ENCODE measurements at regions not wholly inside any gene's neighbourhood (a gene's known extent, or its start where the extent isn't known, plus 50 kb on each side); places are given as distances from the start of the nearest gene placed in this dataset.

DNA sequence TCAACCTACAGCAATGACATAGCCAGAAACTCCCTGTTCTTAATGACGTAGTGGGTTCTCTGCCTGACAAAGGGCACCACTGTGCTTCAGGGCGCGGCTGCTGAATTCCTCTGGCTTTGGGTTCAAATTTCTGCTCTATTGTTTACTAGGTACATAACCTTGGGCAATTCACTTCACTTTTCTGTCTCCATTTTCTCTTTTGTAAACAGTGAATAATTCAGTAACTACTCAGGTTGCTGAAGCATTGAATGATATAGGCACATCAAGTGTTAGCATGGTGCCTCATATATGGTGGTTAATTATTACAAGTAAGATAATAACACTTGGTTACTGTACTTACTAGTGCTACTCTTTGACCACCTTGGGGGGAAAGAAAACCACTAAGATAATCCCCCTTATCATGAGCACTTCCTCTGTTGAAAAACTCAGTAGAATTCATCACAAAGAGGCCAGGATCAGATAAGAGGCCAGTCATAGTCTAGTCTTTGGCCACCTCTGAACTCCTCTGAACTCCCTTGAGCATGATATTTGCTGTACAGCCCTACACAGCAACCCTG, 92.0 kb upstream of the AHR start (continued):
- peak; percentile 68; the same call in 1 of the 2 replicates for TF ChIP-seq ZNF747 (CRISPR knock-in tag; IDR thresholded peaks at IDR 0.05; ENCODE audit: borderline replicate concordance)
- TF ChIP-seq, protein P1, sequence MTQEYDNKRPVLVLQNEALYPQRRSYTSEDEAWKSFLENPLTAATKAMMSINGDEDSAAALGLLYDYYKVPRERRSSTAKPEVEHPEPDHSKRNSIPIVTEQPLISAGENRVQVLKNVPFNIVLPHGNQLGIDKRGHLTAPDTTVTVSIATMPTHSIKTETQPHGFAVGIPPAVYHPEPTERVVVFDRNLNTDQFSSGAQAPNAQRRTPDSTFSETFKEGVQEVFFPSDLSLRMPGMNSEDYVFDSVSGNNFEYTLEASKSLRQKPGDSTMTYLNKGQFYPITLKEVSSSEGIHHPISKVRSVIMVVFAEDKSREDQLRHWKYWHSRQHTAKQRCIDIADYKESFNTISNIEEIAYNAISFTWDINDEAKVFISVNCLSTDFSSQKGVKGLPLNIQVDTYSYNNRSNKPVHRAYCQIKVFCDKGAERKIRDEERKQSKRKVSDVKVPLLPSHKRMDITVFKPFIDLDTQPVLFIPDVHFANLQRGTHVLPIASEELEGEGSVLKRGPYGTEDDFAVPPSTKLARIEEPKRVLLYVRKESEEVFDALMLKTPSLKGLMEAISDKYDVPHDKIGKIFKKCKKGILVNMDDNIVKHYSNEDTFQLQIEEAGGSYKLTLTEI (CRISPR knock-in tag; conservative IDR thresholded peaks at IDR 0.05): no peak
- TF ChIP-seq ZBTB7B (CRISPR knock-in tag; IDR thresholded peaks at IDR 0.05): peak; percentile 91
- 0 out of 2 replicates have a peak, but pooled peaks have one; percentile 39 for TF ChIP-seq JUN (CRISPR knock-in tag; IDR thresholded peaks at IDR 0.05)
- no peak for TF ChIP-seq ZNF746 (CRISPR knock-in tag; IDR thresholded peaks at IDR 0.05)
- TF ChIP-seq MED8 (CRISPR knock-in tag; IDR thresholded peaks at IDR 0.05; ENCODE audit: insufficient replicate concordance): peak; percentile 50
- TF ChIP-seq, protein P2, sequence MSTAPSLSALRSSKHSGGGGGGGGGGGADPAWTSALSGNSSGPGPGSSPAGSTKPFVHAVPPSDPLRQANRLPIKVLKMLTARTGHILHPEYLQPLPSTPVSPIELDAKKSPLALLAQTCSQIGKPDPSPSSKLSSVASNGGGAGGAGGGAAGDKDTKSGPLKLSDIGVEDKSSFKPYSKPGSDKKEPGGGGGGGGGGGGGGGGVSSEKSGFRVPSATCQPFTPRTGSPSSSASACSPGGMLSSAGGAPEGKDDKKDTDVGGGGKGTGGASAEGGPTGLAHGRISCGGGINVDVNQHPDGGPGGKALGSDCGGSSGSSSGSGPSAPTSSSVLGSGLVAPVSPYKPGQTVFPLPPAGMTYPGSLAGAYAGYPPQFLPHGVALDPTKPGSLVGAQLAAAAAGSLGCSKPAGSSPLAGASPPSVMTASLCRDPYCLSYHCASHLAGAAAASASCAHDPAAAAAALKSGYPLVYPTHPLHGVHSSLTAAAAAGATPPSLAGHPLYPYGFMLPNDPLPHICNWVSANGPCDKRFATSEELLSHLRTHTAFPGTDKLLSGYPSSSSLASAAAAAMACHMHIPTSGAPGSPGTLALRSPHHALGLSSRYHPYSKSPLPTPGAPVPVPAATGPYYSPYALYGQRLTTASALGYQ (CRISPR knock-in tag; IDR thresholded peaks at IDR 0.05): peak; percentile 97
- no peak for TF ChIP-seq TAF1 (CRISPR knock-in tag; IDR thresholded peaks at IDR 0.05)
- peak in 1 of 2 experiments; percentile 84; a peak in 2 of 4 replicates for TF ChIP-seq NR2F1 (CRISPR knock-in tag; IDR thresholded peaks at IDR 0.05)
- TF ChIP-seq FOXK1 (CRISPR knock-in tag; IDR thresholded peaks at IDR 0.05; ENCODE audit: borderline replicate concordance, low read depth): peak; percentile 68; the same call in 1 of the 2 replicates
- TF ChIP-seq, protein P3, sequence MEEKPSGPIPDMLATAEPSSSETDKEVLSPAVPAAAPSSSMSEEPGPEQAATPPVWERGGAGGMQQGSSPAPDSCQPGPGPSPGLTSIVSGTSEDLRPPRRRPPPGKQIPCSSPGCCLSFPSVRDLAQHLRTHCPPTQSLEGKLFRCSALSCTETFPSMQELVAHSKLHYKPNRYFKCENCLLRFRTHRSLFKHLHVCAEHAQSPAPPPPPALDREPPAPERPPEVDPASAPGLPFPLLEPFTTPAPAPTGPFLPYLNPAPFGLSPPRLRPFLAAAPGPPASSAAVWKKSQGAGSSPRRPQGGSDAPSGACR (CRISPR knock-in tag; IDR thresholded peaks at IDR 0.05): peak; percentile 76; the same call in 1 of the 2 replicates
- no peak for TF ChIP-seq CHCHD3 (CRISPR knock-in tag; IDR thresholded peaks at IDR 0.05)
- TF ChIP-seq, protein P4, sequence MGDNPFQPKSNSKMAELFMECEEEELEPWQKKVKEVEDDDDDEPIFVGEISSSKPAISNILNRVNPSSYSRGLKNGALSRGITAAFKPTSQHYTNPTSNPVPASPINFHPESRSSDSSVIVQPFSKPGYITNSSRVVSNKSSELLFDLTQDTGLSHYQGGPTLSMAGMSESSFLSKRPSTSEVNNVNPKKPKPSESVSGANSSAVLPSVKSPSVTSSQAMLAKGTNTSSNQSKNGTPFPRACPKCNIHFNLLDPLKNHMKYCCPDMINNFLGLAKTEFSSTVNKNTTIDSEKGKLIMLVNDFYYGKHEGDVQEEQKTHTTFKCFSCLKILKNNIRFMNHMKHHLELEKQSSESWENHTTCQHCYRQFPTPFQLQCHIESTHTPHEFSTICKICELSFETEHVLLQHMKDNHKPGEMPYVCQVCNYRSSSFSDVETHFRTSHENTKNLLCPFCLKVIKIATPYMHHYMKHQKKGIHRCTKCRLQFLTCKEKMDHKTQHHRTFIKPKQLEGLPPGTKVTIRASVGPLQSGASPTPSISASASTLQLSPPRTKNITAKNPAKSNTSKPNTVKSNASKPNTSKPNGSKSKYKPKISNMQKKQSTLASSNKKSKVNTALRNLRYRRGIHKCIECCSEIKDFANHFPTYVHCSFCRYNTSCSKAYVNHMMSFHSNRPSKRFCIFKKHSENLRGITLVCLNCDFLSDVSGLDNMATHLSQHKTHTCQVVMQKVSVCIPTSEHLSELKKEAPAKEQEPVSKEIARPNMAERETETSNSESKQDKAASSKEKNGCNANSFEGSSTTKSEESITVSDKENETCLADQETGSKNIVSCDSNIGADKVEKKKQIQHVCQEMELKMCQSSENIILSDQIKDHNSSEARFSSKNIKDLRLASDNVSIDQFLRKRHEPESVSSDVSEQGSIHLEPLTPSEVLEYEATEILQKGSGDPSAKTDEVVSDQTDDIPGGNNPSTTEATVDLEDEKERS (CRISPR knock-in tag; IDR thresholded peaks at IDR 0.05): 0 out of 2 replicates have a peak, but pooled peaks have one; percentile 24
- TF ChIP-seq ZFP36L2 (CRISPR knock-in tag; IDR thresholded peaks at IDR 0.05): no peak
- TF ChIP-seq ZNF17 (CRISPR knock-in tag; IDR thresholded peaks at IDR 0.05): no peak
- 0 out of 4 replicates have a peak, but pooled peaks of 1 of the 2 experiments have one; percentile 48 for TF ChIP-seq KLF16 (CRISPR knock-in tag; IDR thresholded peaks at IDR 0.05)
- TF ChIP-seq, protein P5, sequence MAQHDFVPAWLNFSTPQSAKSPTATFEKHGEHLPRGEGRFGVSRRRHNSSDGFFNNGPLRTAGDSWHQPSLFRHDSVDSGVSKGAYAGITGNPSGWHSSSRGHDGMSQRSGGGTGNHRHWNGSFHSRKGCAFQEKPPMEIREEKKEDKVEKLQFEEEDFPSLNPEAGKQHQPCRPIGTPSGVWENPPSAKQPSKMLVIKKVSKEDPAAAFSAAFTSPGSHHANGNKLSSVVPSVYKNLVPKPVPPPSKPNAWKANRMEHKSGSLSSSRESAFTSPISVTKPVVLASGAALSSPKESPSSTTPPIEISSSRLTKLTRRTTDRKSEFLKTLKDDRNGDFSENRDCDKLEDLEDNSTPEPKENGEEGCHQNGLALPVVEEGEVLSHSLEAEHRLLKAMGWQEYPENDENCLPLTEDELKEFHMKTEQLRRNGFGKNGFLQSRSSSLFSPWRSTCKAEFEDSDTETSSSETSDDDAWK (CRISPR knock-in tag; IDR thresholded peaks at IDR 0.05): no peak
- TF ChIP-seq RAD51 (IDR thresholded peaks at IDR 0.05; ENCODE audit: borderline replicate concordance): no peak
- TF ChIP-seq, protein P6, sequence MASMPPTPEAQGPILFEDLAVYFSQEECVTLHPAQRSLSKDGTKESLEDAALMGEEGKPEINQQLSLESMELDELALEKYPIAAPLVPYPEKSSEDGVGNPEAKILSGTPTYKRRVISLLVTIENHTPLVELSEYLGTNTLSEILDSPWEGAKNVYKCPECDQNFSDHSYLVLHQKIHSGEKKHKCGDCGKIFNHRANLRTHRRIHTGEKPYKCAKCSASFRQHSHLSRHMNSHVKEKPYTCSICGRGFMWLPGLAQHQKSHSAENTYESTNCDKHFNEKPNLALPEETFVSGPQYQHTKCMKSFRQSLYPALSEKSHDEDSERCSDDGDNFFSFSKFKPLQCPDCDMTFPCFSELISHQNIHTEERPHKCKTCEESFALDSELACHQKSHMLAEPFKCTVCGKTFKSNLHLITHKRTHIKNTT (CRISPR knock-in tag; IDR thresholded peaks at IDR 0.05): no peak
- TF ChIP-seq ZFP36L1 (CRISPR knock-in tag; IDR thresholded peaks at IDR 0.05): peak; percentile 88; the same call in 1 of the 2 replicates

All from HepG2 (cell line).